OCI-LY3 (cell line): ENCODE measurements at regions not wholly inside any gene's neighbourhood (a gene's known extent, or its start where the extent isn't known, plus 50 kb on each side); places are given as distances from the start of the nearest gene placed in this dataset.

Experiments used
- CTCF ChIP-seq: fragments of 200-600, 300-600 bp; sonication (generic); IDR thresholded peaks from 2 replicates; pipeline ENCODE4 v1.5.1; 2014; ENCODE audit warnings: antibody characterized with exemption, low read length, low read depth
- EZH2phosphoT487 ChIP-seq: fragments of 200-600 bp; shearing (Covaris generic); IDR thresholded peaks from 2 replicates; pipeline ENCODE4 v1.6.1; 2018; ENCODE audit warnings: antibody characterized with exemption, mixed run types, low read depth

- TF ChIP-seq CTCF (no peak), EZH2phosphoT487 (no peak)
Measured at GRCh38 chr5:126348855-126349635, 74.2 kb upstream of the GRAMD2B start.
